Gastrocnemius medialis (tissue), 4 donors: ENCODE measurements at regions not wholly inside any gene's neighbourhood (a gene's known extent, or its start where the extent isn't known, plus 50 kb on each side); places are given as distances from the start of the nearest gene placed in this dataset.

Source experiments
- ATAC-seq, 2 donors: fragments of 150-250 bp; one replicate each; pipeline ENCODE4 v1.9.1; 2016
- DNase-seq, 2 donors: peaks; one replicate each; pipeline ENCODE4 v3.0.0-alpha.2; 2019
- H3K27ac ChIP-seq, 4 donors: fragments of 200-600 bp; sonication (generic); 1 replicate in 1 of 4; 2 replicates in 3 of 4; pipeline ENCODE4 v1.5.1; 2016 to 2018; ENCODE audit warnings: mild to moderate bottlenecking in 2 of 4, moderate library complexity in 1 of 4
- H3K27me3 ChIP-seq, 3 donors: fragments of 200-600 bp; sonication (generic) in 2 of 3; 1 replicate in 1 of 3; 2 replicates in 2 of 3; pipeline versions ENCODE4 v1.5.1 to v1.6.0; 2016 to 2019; ENCODE audit warnings: mild to moderate bottlenecking in 1 of 3, moderate library complexity in 1 of 3
- H3K36me3 ChIP-seq, 2 donors: fragments of 200-600 bp; sonication (generic) in 1 of 2; one replicate each; pipeline ENCODE4 v1.5.1; 2017 to 2018
- H3K4me1 ChIP-seq, 2 donors: fragments of 200-600 bp; sonication (generic) in 1 of 2; one replicate each; pipeline ENCODE4 v1.5.1; 2016 to 2017; ENCODE audit warnings: mild to moderate bottlenecking in 2 of 2
- H3K4me3 ChIP-seq, 4 donors: fragments of 200-600 bp; sonication (generic) in 3 of 4; 1 replicate in 1 of 4; 2 replicates in 3 of 4; pipeline ENCODE4 v1.5.1; 2016 to 2019; ENCODE audit warnings: mild to moderate bottlenecking in 2 of 4
- H3K9me3 ChIP-seq, 3 donors: fragments of 200-600 bp; sonication (generic) in 2 of 3; 1 replicate in 1 of 3; 2 replicates in 2 of 3; pipeline ENCODE4 v1.5.1; 2016 to 2019
- POLR2A ChIP-seq, 2 donors: fragments of 450-650 bp; IDR thresholded peaks; one replicate each; pipeline ENCODE4 v1.6.1; 2017; ENCODE audit warnings: antibody characterized with exemption in 2 of 2, mild to moderate bottlenecking in 2 of 2, moderate library complexity in 2 of 2
- in situ Hi-C, 4 donors: fragments of 200-750 bp; cut with MboI; loops; one replicate each; pipeline versions ENCODE4 v1.15.0 to v1.8.0; 2017; ENCODE audit warnings: low sequenced_read_pairs in 4 of 4
- intact Hi-C: fragments of 100-400 bp; cut with DNase I; formaldehyde crosslinking; loops from one replicate; pipeline ENCODE4 v1.15.1; 2023; ENCODE audit warnings: low total_unique reads
- TF ChIP-seq, protein P1 (sequence below), 5 experiments: fragments of 450-650 bp in 3 of 5; fragments of 200-600 bp in 2 of 5; sonication (generic) in 2 of 5; IDR thresholded peaks in 4 of 5; conservative IDR thresholded peaks in 1 of 5; 1 replicate in 4 of 5; 2 replicates in 1 of 5; pipeline ENCODE4 v1.5.1; 2016 to 2019; ENCODE audit warnings: antibody characterized with exemption in 5 of 5, mild to moderate bottlenecking in 3 of 5, moderate library complexity in 3 of 5

- TF ChIP-seq, protein P1, sequence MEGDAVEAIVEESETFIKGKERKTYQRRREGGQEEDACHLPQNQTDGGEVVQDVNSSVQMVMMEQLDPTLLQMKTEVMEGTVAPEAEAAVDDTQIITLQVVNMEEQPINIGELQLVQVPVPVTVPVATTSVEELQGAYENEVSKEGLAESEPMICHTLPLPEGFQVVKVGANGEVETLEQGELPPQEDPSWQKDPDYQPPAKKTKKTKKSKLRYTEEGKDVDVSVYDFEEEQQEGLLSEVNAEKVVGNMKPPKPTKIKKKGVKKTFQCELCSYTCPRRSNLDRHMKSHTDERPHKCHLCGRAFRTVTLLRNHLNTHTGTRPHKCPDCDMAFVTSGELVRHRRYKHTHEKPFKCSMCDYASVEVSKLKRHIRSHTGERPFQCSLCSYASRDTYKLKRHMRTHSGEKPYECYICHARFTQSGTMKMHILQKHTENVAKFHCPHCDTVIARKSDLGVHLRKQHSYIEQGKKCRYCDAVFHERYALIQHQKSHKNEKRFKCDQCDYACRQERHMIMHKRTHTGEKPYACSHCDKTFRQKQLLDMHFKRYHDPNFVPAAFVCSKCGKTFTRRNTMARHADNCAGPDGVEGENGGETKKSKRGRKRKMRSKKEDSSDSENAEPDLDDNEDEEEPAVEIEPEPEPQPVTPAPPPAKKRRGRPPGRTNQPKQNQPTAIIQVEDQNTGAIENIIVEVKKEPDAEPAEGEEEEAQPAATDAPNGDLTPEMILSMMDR (IDR thresholded peaks at IDR 0.05 in 4 of 5, conservative IDR thresholded peaks at IDR 0.05 in 1 of 5) = no peak
- TF ChIP-seq POLR2A (IDR thresholded peaks at IDR 0.05) = no peak
- in situ Hi-C loops = loop anchor here in 1 of 4 donors (5.0 kb wide), 1 partner anchor 275 kb away; no protein-coding TSS in a partner anchor
Observed at GRCh38 chr2:172181840-172182239, 79.1 kb upstream of the DLX2 start.

GRCh38 chr2:172182624-172183023, 79.9 kb upstream of the DLX2 start:
- peaks cover 0 to 3% (median 0%) of the 10 kb centered on the region in 3 donors for H3K9me3 ChIP-seq
- TF ChIP-seq, protein P1 (IDR thresholded peaks at IDR 0.05 in 4 of 5, conservative IDR thresholded peaks at IDR 0.05 in 1 of 5) = no peak
- no peak for TF ChIP-seq POLR2A (IDR thresholded peaks at IDR 0.05)
- no peaks in the 10 kb centered on the region for H3K4me1 ChIP-seq
- no peak overlapping the region for H3K4me3 ChIP-seq
- intact Hi-C loops (no loop called here), in situ Hi-C loops (loop anchor here in 1 of 4 donors (5.0 kb wide), 1 partner anchor 275 kb away; no protein-coding TSS in a partner anchor)
- no peak overlapping the region for H3K27ac ChIP-seq
- H3K27me3 ChIP-seq = no peaks in the 10 kb centered on the region
- DNase-seq = no peak
- H3K36me3 ChIP-seq = no peaks in the 10 kb centered on the region
- ATAC-seq = no peak

More at GRCh38 chr2:172181840-172182239, 79.1 kb upstream of the DLX2 start:
- no peaks in the 10 kb centered on the region for H3K36me3 ChIP-seq
- intact Hi-C loops = no loop called here
- H3K9me3 ChIP-seq = peaks cover 0 to 3% (median 0%) of the 10 kb centered on the region in 3 donors
- DNase-seq = no peak
- no peak overlapping the region for H3K4me3 ChIP-seq
- no peaks in the 10 kb centered on the region for H3K27me3 ChIP-seq
- no peak for ATAC-seq
- H3K4me1 ChIP-seq = no peaks in the 10 kb centered on the region
- no peak overlapping the region for H3K27ac ChIP-seq

DNA sequence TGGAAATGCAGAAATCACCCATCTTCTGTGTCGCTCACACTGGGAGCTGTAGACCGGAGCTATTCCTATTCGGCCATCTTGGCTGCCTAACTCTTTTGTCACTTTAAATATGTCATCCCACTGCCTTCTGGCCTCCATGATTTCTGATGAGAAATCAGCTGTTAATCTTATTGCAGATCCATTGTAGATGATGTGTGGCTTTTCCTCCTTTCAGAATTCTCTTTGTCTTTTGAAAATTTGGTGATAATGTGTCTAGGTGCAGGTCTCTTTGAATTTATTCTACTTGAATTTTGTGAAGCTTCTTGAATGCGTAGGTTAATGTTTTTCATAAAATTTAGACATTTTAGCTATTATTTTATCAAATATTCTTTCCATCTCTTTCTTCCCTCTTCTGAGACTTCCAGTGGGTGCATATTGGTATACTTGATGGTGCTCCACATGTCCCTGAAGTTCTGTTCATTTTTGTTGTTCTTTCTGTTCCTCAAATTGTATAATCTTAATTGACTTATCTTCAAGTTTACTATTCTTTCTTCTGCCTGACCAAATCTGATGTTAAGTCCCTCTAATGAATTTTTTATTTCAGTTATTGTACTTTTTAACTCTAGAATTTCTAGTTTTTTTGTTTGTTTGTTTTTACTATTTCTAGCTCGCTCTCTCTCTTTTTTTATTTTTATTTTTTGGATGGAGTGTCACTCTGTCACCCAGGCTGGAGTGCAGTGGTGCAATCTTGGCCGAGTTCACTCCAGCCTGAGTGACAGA, 90.8 kb upstream of the DLX2 start:
- TF ChIP-seq, protein P1 (IDR thresholded peaks at IDR 0.05 in 4 of 5, conservative IDR thresholded peaks at IDR 0.05 in 1 of 5) = no peak
- no peak for TF ChIP-seq POLR2A (IDR thresholded peaks at IDR 0.05)
- in situ Hi-C loops (no loop called here), intact Hi-C loops (no loop called here)
- Histone ChIP-seq H3K4me3 (no peak overlapping the region), H3K4me1 (no peaks in the 10 kb centered on the region), H3K27me3 (no peaks in the 10 kb centered on the region), H3K9me3 (peaks cover 0 to 3% (median 0%) of the 10 kb centered on the region in 3 donors), H3K36me3 (no peaks in the 10 kb centered on the region), H3K27ac (no peak overlapping the region)
- no peak for ATAC-seq
- no peak for DNase-seq

DNA sequence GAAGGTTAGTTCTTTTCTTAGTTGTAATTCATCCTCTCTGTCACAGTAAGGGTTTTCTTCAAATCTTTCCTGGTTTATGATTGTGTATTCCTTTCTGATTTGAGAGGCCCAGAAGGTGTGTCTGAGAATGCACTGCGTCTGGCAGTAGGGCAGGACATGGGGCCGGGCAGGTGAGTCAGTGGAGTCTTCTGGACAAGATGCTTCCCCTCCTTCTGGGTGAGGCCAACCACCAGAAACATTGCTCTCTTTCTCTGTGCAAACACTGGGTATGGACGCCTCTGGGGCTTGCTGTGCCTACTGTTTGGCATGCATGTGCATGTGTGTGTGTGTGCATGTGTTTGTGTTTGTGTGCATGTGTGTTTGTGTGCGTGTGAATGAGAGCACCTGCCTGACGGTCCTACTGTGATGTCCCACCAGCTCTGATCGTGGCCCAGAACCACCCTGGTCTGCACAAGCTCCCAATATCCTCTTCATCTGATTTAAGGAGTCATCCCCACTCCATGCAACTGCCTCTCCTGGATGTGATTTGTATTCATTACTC, 93.2 kb upstream of the DLX2 start:
- in situ Hi-C loops = no loop called here
- TF ChIP-seq POLR2A (IDR thresholded peaks at IDR 0.05) = no peak
- TF ChIP-seq, protein P1 (IDR thresholded peaks at IDR 0.05 in 4 of 5, conservative IDR thresholded peaks at IDR 0.05 in 1 of 5) = no peak
- peaks cover 0 to 8% (median 3%) of the 10 kb centered on the region in 3 donors for H3K9me3 ChIP-seq

More for the DNA sequence above, 93.2 kb upstream of the DLX2 start:
- DNase-seq (no peak), ATAC-seq (no peak)
- intact Hi-C loops = no loop called here
- no peaks in the 10 kb centered on the region for H3K4me1 ChIP-seq
- no peaks in the 10 kb centered on the region for H3K27me3 ChIP-seq
- no peaks in the 10 kb centered on the region for H3K36me3 ChIP-seq
- H3K4me3 ChIP-seq = no peak overlapping the region
- no peak overlapping the region for H3K27ac ChIP-seq
